MM.1S (cell line): ENCODE measurements at regions not wholly inside any gene's neighbourhood (a gene's known extent, or its start where the extent isn't known, plus 50 kb on each side); places are given as distances from the start of the nearest gene placed in this dataset.

Source experiments
- DNase-seq: peaks from one replicate; pipeline ENCODE4 v3.0.0-alpha.2; 2015
- H2AFZ ChIP-seq: fragments of 300-600 bp; sonication (generic); 2 replicates; pipeline ENCODE4 v1.6.0; 2016; ENCODE audit warnings: antibody characterized with exemption, low read length
- H3F3A ChIP-seq: fragments of 300-600 bp; sonication (generic); 2 replicates; pipeline ENCODE4 v1.6.1; 2016; ENCODE audit warnings: mild to moderate bottlenecking, antibody characterized with exemption, low read length, moderate library complexity, mixed read lengths; ENCODE audit not compliant: insufficient read depth
- H3K27ac ChIP-seq: fragments of 300-600 bp; sonication (generic); 2 replicates; pipeline ENCODE4 v1.5.1; 2016; ENCODE audit warnings: mild to moderate bottlenecking, low read length
- H3K27me3 ChIP-seq: fragments of 300-600 bp; sonication (generic); replicated peaks from 2 replicates; pipeline ENCODE4 v1.6.0; 2016; ENCODE audit warnings: low read length; ENCODE audit not compliant: insufficient read depth
- H3K36me3 ChIP-seq: fragments of 300-600 bp; sonication (generic); replicated peaks from 2 replicates; pipeline ENCODE4 v1.6.1; 2016; ENCODE audit warnings: mild to moderate bottlenecking, low read length, mixed read lengths; ENCODE audit not compliant: insufficient read depth
- H3K4me1 ChIP-seq: fragments of 300-600 bp; sonication (generic); 2 replicates; pipeline ENCODE4 v1.6.1; 2016; ENCODE audit warnings: low read length, mixed read lengths
- H3K4me2 ChIP-seq: fragments of 300-600 bp; sonication (generic); 2 replicates; pipeline ENCODE4 v1.6.0; 2016; ENCODE audit warnings: low read depth, low read length
- H3K4me3 ChIP-seq: fragments of 300-600 bp; sonication (generic); 2 replicates; pipeline ENCODE4 v1.5.1; 2016; ENCODE audit warnings: low read length, mixed read lengths
- H3K79me2 ChIP-seq: fragments of 300-600 bp; sonication (generic); 2 replicates; pipeline ENCODE4 v1.6.1; 2016; ENCODE audit warnings: mixed run types, low read length, mixed read lengths
- H3K9ac ChIP-seq: fragments of 300-600 bp; sonication (generic); 2 replicates; pipeline ENCODE4 v1.6.1; 2016; ENCODE audit warnings: low read length, mixed read lengths
- H3K9me2 ChIP-seq: fragments of 300-600 bp; sonication (generic); replicated peaks from 2 replicates; pipeline ENCODE4 v1.6.1; 2016; ENCODE audit warnings: mild to moderate bottlenecking, low read length, mixed read lengths; ENCODE audit not compliant: insufficient read depth
- H3K9me3 ChIP-seq: fragments of 300-600 bp; sonication (generic); replicated peaks from 2 replicates; pipeline ENCODE4 v1.6.1; 2016; ENCODE audit warnings: mild to moderate bottlenecking, low read length, mixed read lengths; ENCODE audit not compliant: insufficient read depth
- H4K20me1 ChIP-seq: fragments of 300-600 bp; sonication (generic); 2 replicates; pipeline ENCODE4 v1.6.1; 2016; ENCODE audit warnings: mild to moderate bottlenecking, low read length, moderate library complexity, mixed read lengths; ENCODE audit not compliant: insufficient read depth
- CTCF ChIP-seq: fragments of 300-600 bp; sonication (generic); IDR thresholded peaks from 2 replicates; pipeline ENCODE4 v1.5.1; 2016; ENCODE audit warnings: antibody characterized with exemption, low read length, mixed read lengths
- EZH2 ChIP-seq: fragments of 300-600 bp; sonication (generic); optimal IDR thresholded peaks from 2 replicates; pipeline ENCODE3; 2017; ENCODE audit warnings: low read depth, mild to moderate bottlenecking, antibody characterized with exemption, low read length, mixed read lengths
- EZH2phosphoT487 ChIP-seq: fragments of 300-600 bp; sonication (generic); IDR thresholded peaks from 2 replicates; pipeline ENCODE4 v1.6.1; 2018; ENCODE audit warnings: antibody characterized with exemption, low read length

- TF ChIP-seq EZH2 (no peak), EZH2phosphoT487 (no peak), CTCF (no peak)
- Histone ChIP-seq H3K4me1 (no peaks in the 10 kb centered on the region), H3K4me3 (no peak overlapping the region), H3K79me2 (no peaks in the 10 kb centered on the region), H3F3A (no peaks in the 10 kb centered on the region), H4K20me1 (no peaks in the 10 kb centered on the region), H2AFZ (no peak overlapping the region), H3K9ac (no peak overlapping the region), H3K9me3 (no peaks in the 10 kb centered on the region), H3K27me3 (no peaks in the 10 kb centered on the region), H3K9me2 (no peaks in the 10 kb centered on the region), H3K27ac (no peak overlapping the region), H3K36me3 (no peaks in the 10 kb centered on the region), H3K4me2 (no peak overlapping the region)
- DNase-seq = no peak
Observed at GRCh38 chr7:51950813-51951212, 634.2 kb upstream of the COBL start.

GRCh38 chr7:51949726-51950644 is 633.4 kb upstream of the COBL start:
- Histone ChIP-seq H3K79me2 (no peaks in the 10 kb centered on the region), H3K4me1 (no peaks in the 10 kb centered on the region), H2AFZ (no peak overlapping the region), H3F3A (no peaks in the 10 kb centered on the region), H3K4me2 (no peak overlapping the region), H3K27ac (no peak overlapping the region), H3K9ac (no peak overlapping the region), H3K9me2 (no peaks in the 10 kb centered on the region), H3K9me3 (no peaks in the 10 kb centered on the region), H3K27me3 (no peaks in the 10 kb centered on the region), H3K4me3 (no peak overlapping the region), H4K20me1 (no peaks in the 10 kb centered on the region), H3K36me3 (no peaks in the 10 kb centered on the region)
- TF ChIP-seq CTCF (no peak), EZH2 (no peak), EZH2phosphoT487 (no peak)
- no peak for DNase-seq

- H3K36me3 ChIP-seq = no peaks in the 10 kb centered on the region
- no peak for TF ChIP-seq CTCF
- TF ChIP-seq EZH2phosphoT487 = no peak
- TF ChIP-seq EZH2 = no peak
- H3K79me2 ChIP-seq = no peaks in the 10 kb centered on the region
- H4K20me1 ChIP-seq = no peaks in the 10 kb centered on the region
- H3K27ac ChIP-seq = no peak overlapping the region
- no peaks in the 10 kb centered on the region for H3K27me3 ChIP-seq
- peak; percentile 62 for DNase-seq
- no peaks in the 10 kb centered on the region for H3F3A ChIP-seq
- H3K9me2 ChIP-seq = no peaks in the 10 kb centered on the region
- no peak overlapping the region for H2AFZ ChIP-seq
- no peaks in the 10 kb centered on the region for H3K9me3 ChIP-seq
- H3K4me1 ChIP-seq = peaks cover 8% of the 10 kb centered on the region; the same call in 1 of the 2 replicates
- no peak overlapping the region for H3K4me3 ChIP-seq
- no peak overlapping the region for H3K9ac ChIP-seq
- H3K4me2 ChIP-seq = no peak overlapping the region
Observed at GRCh38 chr7:51930834-51931233, 614.2 kb upstream of the COBL start.
